Inferior parietal cortex (tissue), 1 donor: ENCODE measurements at regions not wholly inside any gene's neighbourhood (a gene's known extent, or its start where the extent isn't known, plus 50 kb on each side); places are given as distances from the start of the nearest gene placed in this dataset.

Source experiments
- DNase-seq: peaks from one replicate; pipeline ENCODE4 v3.0.0-alpha.2; 2016; ENCODE audit errors: extremely low spot score

- DNase-seq: no peak
Observed at GRCh38 chr21:19830446-19830845, 1167.8 kb upstream of the NCAM2 start.

GRCh38 chr21:19832551-19832950 lies 1165.7 kb upstream of the NCAM2 start:
- no peak for DNase-seq

- DNase-seq: no peak
Observed at GRCh38 chr21:19833082-19833481, 1165.1 kb upstream of the NCAM2 start.

GRCh38 chr21:19842601-19843000 lies 1155.6 kb upstream of the NCAM2 start:
- DNase-seq: no peak

- no peak for DNase-seq
Observed at GRCh38 chr21:19844334-19844733, 1153.9 kb upstream of the NCAM2 start.

- no peak for DNase-seq
Observed at GRCh38 chr21:19850157-19850556, 1148.1 kb upstream of the NCAM2 start.

- no peak for DNase-seq
Observed at GRCh38 chr21:19853061-19853460, 1145.1 kb upstream of the NCAM2 start.

- DNase-seq: no peak
Observed at GRCh38 chr21:19853709-19854575, 1144.3 kb upstream of the NCAM2 start.

GRCh38 chr21:19855522-19855921 lies 1142.7 kb upstream of the NCAM2 start:
- no peak for DNase-seq

GRCh38 chr21:19864476-19864875 lies 1133.7 kb upstream of the NCAM2 start:
- no peak for DNase-seq

- DNase-seq: no peak
Observed at GRCh38 chr21:19870682-19871081, 1127.5 kb upstream of the NCAM2 start.

- DNase-seq: no peak
Observed at GRCh38 chr21:19874521-19874920, 1123.7 kb upstream of the NCAM2 start.

GRCh38 chr21:19878133-19878532 lies 1120.1 kb upstream of the NCAM2 start:
- no peak for DNase-seq

- DNase-seq: no peak
Observed at GRCh38 chr21:19899645-19900044, 1098.6 kb upstream of the NCAM2 start.

- no peak for DNase-seq
Observed at GRCh38 chr21:19900149-19900548, 1098.1 kb upstream of the NCAM2 start.

GRCh38 chr21:19908390-19908789 lies 1089.8 kb upstream of the NCAM2 start:
- no peak for DNase-seq

- no peak for DNase-seq
Observed at GRCh38 chr21:19914028-19914427, 1084.2 kb upstream of the NCAM2 start.

- DNase-seq: no peak
Observed at GRCh38 chr21:19921211-19921610, 1077.0 kb upstream of the NCAM2 start.

- DNase-seq: no peak
Observed at GRCh38 chr21:19922122-19922521, 1076.1 kb upstream of the NCAM2 start.

GRCh38 chr21:19935467-19935866 lies 1062.7 kb upstream of the NCAM2 start:
- DNase-seq: no peak

GRCh38 chr21:19937619-19938018 lies 1060.6 kb upstream of the NCAM2 start:
- no peak for DNase-seq

GRCh38 chr21:19941626-19942025 lies 1056.6 kb upstream of the NCAM2 start:
- no peak for DNase-seq

- no peak for DNase-seq
Observed at GRCh38 chr21:19950347-19950746, 1047.9 kb upstream of the NCAM2 start.

GRCh38 chr21:19969156-19969555 lies 1029.1 kb upstream of the NCAM2 start:
- no peak for DNase-seq
